Adrenal gland (tissue), 9 donors: ENCODE measurements at regions not wholly inside any gene's neighbourhood (a gene's known extent, or its start where the extent isn't known, plus 50 kb on each side); places are given as distances from the start of the nearest gene placed in this dataset.
"Not testable (repeated sequence)": the region's sequence is repeated elsewhere in the genome, so short reads cannot be mapped to it uniquely, and the experiment has no call there.

ENCODE experiments used
- DNase-seq, 7 donors: peaks; one replicate each; pipeline ENCODE4 v3.0.0-alpha.2; 2019 to 2020
- H3K27ac ChIP-seq, 5 donors: fragments of 200-600 bp; sonication (generic) in 4 of 5; 1 replicate in 3 of 5; 2 replicates in 2 of 5; pipeline versions ENCODE4 v1.5.1 to v1.8.0; 2016 to 2020; ENCODE audit warnings: mild to moderate bottlenecking in 1 of 5
- H3K27me3 ChIP-seq: fragments of 200-600 bp; 2 replicates; pipeline ENCODE4 v1.8.0; 2021
- H3K36me3 ChIP-seq, 2 donors: fragments of 200-600 bp; replicated peaks in 1 of 2; 1 replicate in 1 of 2; 2 replicates in 1 of 2; pipeline versions ENCODE4 v1.5.1 to v1.8.0; 2018 to 2022
- H3K4me1 ChIP-seq, 2 donors: fragments of 200-600 bp; replicated peaks in 1 of 2; 1 replicate in 1 of 2; 2 replicates in 1 of 2; pipeline versions ENCODE4 v1.5.1 to v1.8.0; 2018 to 2021
- H3K4me3 ChIP-seq, 4 donors: fragments of 200-600 bp; sonication (generic) in 3 of 4; one replicate each; pipeline ENCODE4 v1.5.1; 2016 to 2018
- H3K9me3 ChIP-seq, 3 donors: fragments of 200-600 bp; sonication (generic) in 1 of 3; replicated peaks in 1 of 3; 1 replicate in 2 of 3; 2 replicates in 1 of 3; pipeline versions ENCODE4 v1.5.1 to v1.8.0; 2016 to 2021
- POLR2A ChIP-seq, 2 donors: fragments of 450-650 bp; IDR thresholded peaks; one replicate each; pipeline ENCODE4 v1.6.1; 2017; ENCODE audit warnings: antibody characterized with exemption in 2 of 2, mild to moderate bottlenecking in 2 of 2, moderate library complexity in 1 of 2
- WGBS, 4 donors: extraction: QIAGEN DNeasy Blood & Tissue Kit in 2 of 4; methylation state at CpG; one replicate each; pipeline versions ENCODE4 v1.1.5 to v1.1.7; 2013 to 2017; 5-methylcytosine and 5-hydroxymethylcytosine counted together
- intact Hi-C, 2 donors: fragments of 100-400 bp; cut with DNase I; formaldehyde crosslinking; loops; one replicate each; pipeline versions ENCODE4 v1.14.1 to v1.15.0; 2022 to 2023
- TF ChIP-seq, protein P1 (sequence below), 6 experiments: fragments of 450-650 bp in 4 of 6; fragments of 200-600 bp in 2 of 6; sonication (generic) in 1 of 6; IDR thresholded peaks; 1 replicate in 5 of 6; 2 replicates in 1 of 6; pipeline versions ENCODE4 v1.5.1 to v1.8.0; 2016 to 2021; ENCODE audit warnings: antibody characterized with exemption in 6 of 6, mild to moderate bottlenecking in 2 of 6, moderate library complexity in 1 of 6
- donor health status: healthy with polysubstance abuse.
- donor health status: Bipolar disorder and iron deficiency.
- donor health status: DM: yes; HTN: yes; CAD: no.
- donor health status: DM: no; HTN: no; CAD: no.
- donor health status: DM: no; HTN: no; CAD: no.

DNA sequence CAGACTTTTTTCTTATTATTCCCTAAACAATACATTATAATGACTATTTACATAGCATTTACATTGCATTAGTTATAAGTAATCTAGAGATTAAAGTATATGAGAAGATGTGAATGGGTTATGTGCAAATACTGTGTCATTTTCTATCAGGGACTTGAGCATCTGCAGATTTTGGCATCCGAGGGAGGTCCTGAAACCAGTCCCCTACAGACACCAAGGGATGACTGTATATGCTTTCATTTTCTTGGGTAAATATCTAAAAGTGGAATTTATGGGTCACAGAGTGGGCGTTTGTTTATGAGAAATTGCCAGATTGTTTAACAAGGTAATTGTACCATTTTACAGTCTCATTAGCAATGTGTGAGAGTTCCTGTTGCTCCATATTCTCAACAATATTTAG is 454.5 kb upstream of the API5 start:
- no peaks in the 10 kb centered on the region for H3K4me1 ChIP-seq
- no peak for DNase-seq
- no peak overlapping the region for H3K27ac ChIP-seq
- H3K9me3 ChIP-seq = no peaks in the 10 kb centered on the region
- H3K36me3 ChIP-seq = no peaks in the 10 kb centered on the region
- intact Hi-C loops = no loop called here
- TF ChIP-seq, protein P1, sequence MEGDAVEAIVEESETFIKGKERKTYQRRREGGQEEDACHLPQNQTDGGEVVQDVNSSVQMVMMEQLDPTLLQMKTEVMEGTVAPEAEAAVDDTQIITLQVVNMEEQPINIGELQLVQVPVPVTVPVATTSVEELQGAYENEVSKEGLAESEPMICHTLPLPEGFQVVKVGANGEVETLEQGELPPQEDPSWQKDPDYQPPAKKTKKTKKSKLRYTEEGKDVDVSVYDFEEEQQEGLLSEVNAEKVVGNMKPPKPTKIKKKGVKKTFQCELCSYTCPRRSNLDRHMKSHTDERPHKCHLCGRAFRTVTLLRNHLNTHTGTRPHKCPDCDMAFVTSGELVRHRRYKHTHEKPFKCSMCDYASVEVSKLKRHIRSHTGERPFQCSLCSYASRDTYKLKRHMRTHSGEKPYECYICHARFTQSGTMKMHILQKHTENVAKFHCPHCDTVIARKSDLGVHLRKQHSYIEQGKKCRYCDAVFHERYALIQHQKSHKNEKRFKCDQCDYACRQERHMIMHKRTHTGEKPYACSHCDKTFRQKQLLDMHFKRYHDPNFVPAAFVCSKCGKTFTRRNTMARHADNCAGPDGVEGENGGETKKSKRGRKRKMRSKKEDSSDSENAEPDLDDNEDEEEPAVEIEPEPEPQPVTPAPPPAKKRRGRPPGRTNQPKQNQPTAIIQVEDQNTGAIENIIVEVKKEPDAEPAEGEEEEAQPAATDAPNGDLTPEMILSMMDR (IDR thresholded peaks at IDR 0.05) = no peak
- no peak for TF ChIP-seq POLR2A (IDR thresholded peaks at IDR 0.05)
- WGBS, 4 donors = 35 to 64% (median 58%) methylated on average over 2 of the region's 2 CpGs
- H3K27me3 ChIP-seq = no peaks in the 10 kb centered on the region
- H3K4me3 ChIP-seq = no peak overlapping the region

DNA sequence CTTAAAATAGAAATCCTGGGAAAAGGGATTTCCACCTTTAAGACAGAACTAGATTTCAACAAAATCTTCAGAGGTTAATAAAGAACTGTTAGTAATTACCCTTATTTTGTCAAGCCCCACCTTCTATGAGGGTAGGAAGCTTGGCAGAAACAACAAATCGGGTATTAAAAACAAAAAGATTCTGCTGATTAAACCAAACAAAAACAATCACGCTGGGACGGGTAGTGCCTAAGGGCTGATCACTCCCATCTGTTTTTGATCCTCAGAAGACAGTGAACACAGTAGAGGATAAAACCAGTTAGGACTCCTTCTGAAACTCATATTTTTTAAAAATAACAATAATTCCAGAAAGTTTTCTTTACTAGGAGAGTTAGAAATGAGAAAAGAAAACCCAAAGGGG is 441.3 kb upstream of the API5 start:
- TF ChIP-seq, protein P1 (IDR thresholded peaks at IDR 0.05) = no peak
- no peak for TF ChIP-seq POLR2A (IDR thresholded peaks at IDR 0.05)
- Histone ChIP-seq H3K4me1 (no peaks in the 10 kb centered on the region), H3K36me3 (no peaks in the 10 kb centered on the region), H3K27me3 (no peaks in the 10 kb centered on the region), H3K4me3 (no peak overlapping the region), H3K9me3 (no peaks in the 10 kb centered on the region), H3K27ac (no peak overlapping the region)
- intact Hi-C loops = no loop called here
- DNase-seq = no peak
- WGBS, 4 donors = 49 to 69% (median 62%) methylated on average over 3 of the region's 3 CpGs

DNA sequence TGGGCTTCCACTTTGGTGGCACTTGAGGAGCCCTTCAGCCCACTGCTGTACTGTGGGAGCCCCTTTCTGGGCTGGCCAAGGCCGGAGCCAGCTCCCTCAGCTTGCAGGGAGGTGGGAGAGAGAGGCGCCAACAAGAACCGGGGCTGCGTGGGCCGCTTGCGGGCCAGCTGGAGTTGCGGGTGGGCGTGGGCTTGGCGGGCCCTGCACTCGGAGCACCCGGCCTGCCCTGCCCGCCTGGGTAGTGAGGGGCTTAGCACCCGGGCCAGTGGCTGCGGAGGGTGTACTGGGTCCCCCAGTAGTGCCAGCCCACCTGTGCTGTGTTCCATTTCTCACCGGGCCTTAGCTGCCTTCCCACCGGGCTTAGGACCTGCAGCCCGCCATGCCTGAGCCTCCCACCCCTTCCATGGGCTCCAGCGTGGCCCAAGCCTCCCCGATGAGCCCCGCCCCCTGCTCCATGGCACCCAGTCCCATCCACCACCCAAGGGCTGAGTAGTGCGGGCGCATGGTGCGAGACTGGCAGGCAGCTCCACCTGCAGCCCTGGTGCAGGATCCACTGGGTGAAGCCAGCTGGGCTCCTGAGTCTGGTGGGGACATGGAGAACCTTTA is 437.9 kb upstream of the API5 start:
- H3K27me3 ChIP-seq, H3K4me3 ChIP-seq, H3K9me3 ChIP-seq, H3K36me3 ChIP-seq, intact Hi-C loops, H3K4me1 ChIP-seq, DNase-seq, H3K27ac ChIP-seq: not testable (repeated sequence)
- WGBS, 4 donors = 76 to 95% (median 94%) methylated on average over 8 to 23 of the region's 23 CpGs

DNA sequence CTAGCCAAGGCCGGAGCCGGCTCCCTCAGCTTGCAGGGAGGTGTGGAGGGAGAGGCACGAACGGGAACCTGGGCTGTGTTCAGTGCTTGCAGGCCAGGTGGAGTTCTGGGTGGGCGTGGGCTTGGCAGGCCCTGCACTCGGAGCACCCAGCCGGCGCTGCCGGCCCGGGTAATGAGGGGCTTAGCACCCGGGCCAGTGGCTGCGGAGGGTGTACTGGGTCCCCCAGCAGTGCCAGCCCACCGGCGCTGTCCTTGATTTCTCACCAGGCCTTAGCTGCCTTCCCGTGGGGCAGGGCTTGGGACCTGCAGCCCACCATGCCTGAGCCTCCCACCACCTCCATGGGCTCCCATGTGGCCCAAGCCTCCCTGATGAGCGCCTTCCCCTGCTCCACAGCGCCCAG is 430.5 kb upstream of the API5 start:
- 93 to 100% (median 94%) methylated on average over 3 to 17 of the region's 17 CpGs for WGBS, 4 donors
- H3K27me3 ChIP-seq = not testable (repeated sequence)

DNA sequence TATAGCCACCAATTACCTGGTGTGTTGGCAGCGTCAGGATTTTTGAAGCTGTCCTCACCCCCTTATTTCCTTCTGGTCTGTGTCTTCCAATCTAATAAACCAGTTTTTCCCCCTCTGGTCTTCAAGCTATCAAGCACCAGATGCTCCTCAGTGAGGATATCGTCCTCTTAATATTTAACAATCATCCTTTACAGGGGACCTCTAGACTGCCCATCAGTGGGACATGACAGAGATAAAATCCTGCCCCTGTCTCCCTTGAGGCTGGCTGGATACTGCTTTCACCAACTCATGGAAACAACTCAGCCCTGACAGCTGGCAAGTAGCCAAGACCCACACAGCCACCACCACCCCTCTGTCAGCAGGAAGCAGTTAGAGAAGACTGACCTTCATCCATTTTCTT is 421.0 kb upstream of the API5 start:
- H3K9me3 ChIP-seq = no peaks in the 10 kb centered on the region
- intact Hi-C loops = no loop called here
- TF ChIP-seq POLR2A (IDR thresholded peaks at IDR 0.05) = no peak
- TF ChIP-seq, protein P1 (IDR thresholded peaks at IDR 0.05) = no peak
- no peaks in the 10 kb centered on the region for H3K4me1 ChIP-seq
- 53 to 74% (median 68%) methylated on average over 2 of the region's 2 CpGs for WGBS, 4 donors
- H3K4me3 ChIP-seq = no peak overlapping the region
- peak in 1 of 7 donors; percentile 1 for DNase-seq
- H3K36me3 ChIP-seq = no peaks in the 10 kb centered on the region
- H3K27me3 ChIP-seq = no peaks in the 10 kb centered on the region
- no peak overlapping the region for H3K27ac ChIP-seq

More for the DNA sequence above, 430.5 kb upstream of the API5 start:
- H3K27ac ChIP-seq, H3K4me3 ChIP-seq, DNase-seq, H3K4me1 ChIP-seq, intact Hi-C loops, H3K36me3 ChIP-seq: not testable (repeated sequence)
- peaks cover 0 to 11% (median 0%) of the 10 kb centered on the region in 3 donors for H3K9me3 ChIP-seq
